ENCODE measurements at regions not wholly inside any gene's neighbourhood (a gene's known extent, or its start where the extent isn't known, plus 50 kb on each side); places are given as distances from the start of the nearest gene placed in this dataset.

- DNase-seq: no peak
These were observed 92.7 kb upstream of the FN1 start for GRCh38 chr2:215528555-215528954.

DNA sequence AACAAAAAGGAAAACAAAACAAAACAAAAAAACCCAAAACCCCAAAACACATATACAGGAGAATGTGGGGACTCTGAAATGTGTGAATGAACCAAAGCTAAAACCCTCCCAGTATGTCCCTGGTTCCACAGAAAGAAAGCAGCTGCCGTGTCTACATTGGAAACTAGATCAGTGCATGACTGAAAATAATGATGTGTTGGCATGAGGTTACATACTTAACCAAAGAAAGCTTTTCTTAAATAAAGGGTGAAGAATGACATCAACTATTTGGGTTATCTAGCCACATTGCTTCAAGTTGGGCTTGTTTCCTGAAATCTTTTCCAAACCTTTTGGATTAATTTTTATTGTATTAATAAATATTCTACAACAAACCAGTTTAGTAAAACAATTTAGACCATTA, 91.9 kb upstream of the FN1 start:
- no peak for DNase-seq

DNA sequence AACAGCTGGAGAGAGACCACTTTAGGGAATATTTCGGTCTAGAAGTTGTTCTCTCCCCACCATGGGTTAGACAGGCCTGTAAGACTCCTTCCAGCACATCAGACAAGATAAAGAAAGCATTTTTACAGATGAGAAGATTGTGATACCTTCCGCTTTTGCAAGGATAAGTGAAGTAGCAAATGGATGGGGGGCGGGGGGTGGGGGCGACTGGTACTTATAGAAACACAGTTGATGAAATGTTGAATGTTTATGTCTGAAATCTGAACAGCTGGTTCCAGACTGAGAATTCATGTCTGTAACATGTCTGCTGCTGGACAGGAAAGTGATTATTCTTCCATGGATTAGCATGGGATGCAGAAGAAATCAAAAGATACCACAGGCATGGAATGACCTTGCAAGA, 90.5 kb upstream of the FN1 start:
- no peak for DNase-seq

- no peak for DNase-seq
These were observed 86.4 kb upstream of the FN1 start for GRCh38 chr2:215522237-215522636.

- no peak for DNase-seq
These were observed 85.2 kb upstream of the FN1 start for GRCh38 chr2:215521031-215521430.

GRCh38 chr2:215517391-215517790, 81.5 kb upstream of the FN1 start:
- DNase-seq: no peak

- no peak for DNase-seq
These were observed 78.6 kb upstream of the FN1 start for GRCh38 chr2:215514516-215514915.

DNA sequence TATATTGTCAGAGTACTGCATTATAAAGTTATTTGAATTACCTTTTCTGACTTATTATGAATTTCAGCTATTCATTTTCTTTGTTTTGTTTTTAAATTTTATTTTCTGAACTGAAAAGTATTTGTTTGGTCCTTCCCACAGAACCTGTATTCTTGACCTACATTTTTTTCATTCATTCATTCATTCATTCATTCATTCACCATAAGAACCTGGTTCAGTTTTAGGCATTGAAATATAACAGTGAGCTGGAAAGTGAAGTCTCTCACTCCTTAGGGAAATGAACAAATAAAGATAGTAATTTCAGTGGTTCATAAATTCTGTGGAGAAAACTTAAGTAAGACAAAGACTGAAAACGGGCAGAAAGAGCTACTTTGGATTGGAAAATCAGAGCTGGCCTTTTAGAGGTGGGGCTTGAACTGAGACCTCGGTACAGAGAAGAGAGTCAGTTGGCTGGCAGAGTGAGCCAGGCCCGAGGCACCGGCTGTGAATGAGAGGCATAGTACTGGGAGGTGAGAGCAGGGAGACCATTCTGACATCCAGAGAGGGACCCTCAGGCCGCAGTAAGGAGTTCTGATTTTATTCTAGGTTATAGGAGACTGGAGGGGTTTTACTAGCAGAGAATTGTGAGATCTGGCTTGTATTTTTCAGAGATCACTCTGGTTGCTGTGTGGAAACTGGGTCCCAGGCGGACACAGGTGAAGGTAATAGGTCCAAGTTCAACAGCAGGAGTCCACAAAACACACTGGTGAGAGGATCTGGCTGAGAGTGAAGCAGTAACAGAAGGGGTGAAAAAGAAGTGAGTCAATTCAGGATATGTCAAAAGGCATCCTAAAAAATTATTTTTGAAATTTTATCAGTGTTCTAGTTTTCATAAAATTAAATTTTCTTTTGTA, 75.8 kb upstream of the FN1 start:
- DNase-seq: no peak

DNA sequence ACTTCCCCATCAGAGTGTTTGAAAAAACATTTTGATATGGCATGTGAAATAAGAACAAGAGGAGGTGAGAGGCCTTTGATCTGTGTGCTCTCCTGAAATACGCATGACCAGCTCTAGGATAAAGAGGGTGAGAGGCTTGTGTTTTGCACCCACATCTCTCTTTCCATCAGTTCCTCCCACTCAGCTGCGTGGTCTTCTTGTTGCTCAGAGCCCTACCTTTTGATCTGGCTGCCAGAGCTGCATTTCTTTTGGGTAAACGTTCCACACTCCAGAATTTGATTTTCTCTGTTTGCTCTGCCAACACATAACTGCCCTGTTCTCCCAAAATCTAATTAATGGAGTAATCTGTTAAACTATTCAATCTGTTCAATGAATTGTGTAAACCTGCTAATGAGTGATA, 72.0 kb upstream of the FN1 start:
- DNase-seq: no peak

GRCh38 chr2:215507136-215507535, 71.3 kb upstream of the FN1 start:
- peak; percentile 48 for DNase-seq

DNA sequence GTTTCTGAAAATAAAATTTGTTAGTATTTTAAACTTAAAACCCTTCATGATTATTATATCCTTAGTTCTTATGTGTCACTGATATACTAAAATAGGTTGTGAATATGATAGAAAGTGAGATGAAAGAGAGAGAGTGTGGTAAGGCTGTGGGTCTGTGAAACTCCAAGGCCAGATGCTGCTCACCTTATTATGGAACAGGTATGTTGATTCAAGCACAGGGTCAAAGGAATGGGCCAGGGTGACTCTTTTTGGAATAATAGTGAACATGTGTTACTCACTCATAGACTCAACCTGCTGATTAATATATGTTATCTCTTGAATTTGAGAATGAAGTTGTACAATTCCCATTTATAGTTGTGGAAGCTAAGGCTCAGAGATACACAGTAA, 70.7 kb upstream of the FN1 start:
- DNase-seq: no peak

GRCh38 chr2:215505044-215505786, 69.3 kb upstream of the FN1 start:
- peak; percentile 87 for DNase-seq

GRCh38 chr2:215504547-215504946, 68.7 kb upstream of the FN1 start:
- DNase-seq: no peak

DNA sequence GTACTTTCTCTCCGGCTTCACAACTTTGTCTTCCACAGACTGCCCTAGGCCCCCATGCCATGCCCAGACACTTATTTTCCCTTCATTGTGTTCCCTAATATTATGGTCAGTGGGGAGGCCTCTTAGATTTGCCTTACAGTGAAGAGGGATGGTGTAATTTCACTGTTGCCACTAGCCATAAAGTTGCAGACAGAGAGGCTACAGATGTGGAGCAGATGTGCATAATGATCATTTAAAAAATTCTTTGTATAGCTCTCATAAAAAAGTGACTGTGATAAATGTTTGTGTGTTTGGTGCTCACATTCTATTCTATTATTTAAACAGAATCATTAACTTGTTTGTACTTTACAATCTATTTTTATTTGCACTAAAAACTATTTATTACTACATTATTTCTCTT, 67.5 kb upstream of the FN1 start:
- DNase-seq: no peak

DNA sequence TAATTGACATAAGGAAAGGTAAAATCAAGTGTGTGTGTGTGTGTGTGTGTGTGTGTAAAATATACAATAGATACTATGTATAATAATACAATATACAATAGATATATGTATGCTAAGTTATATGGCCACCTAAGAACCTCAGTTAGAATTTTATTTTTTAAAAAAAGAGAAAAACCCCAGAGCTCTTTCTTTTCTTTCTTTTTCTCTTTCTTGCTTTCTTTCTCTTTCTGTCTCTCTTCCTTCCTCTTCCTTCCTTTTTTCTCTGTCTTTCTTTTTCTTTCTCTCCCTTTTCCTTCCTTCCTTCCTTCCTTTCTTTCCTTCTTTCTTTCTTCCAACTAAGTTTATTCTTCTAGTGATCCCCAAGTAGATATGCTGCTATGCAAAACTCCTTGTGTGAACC, 64.6 kb upstream of the FN1 start:
- DNase-seq: no peak

- DNase-seq: no peak
These were observed 63.5 kb upstream of the FN1 start for GRCh38 chr2:215499331-215499730.

DNA sequence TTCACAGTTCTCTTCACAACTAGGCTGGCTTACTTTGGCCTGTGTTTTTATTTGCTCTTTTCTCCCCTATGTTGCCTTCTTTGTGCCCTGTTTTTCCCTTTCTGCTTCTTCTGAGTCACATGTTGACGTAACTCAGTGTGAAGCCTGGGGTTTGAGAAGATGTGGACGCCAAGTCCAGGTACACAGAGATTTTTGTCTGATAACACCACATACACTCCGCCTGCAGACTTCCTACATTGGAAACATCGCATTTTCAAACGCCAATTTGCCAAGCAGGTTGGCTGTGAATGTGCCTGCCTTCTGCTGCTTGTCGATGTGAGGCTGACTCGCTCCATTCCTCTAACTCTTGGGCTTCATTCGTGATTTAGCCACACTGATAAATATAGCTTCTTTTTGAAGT, 62.6 kb upstream of the FN1 start:
- no peak for DNase-seq

- peak; percentile 68 for DNase-seq
These were observed 57.5 kb upstream of the FN1 start for GRCh38 chr2:215493376-215493775.

DNA sequence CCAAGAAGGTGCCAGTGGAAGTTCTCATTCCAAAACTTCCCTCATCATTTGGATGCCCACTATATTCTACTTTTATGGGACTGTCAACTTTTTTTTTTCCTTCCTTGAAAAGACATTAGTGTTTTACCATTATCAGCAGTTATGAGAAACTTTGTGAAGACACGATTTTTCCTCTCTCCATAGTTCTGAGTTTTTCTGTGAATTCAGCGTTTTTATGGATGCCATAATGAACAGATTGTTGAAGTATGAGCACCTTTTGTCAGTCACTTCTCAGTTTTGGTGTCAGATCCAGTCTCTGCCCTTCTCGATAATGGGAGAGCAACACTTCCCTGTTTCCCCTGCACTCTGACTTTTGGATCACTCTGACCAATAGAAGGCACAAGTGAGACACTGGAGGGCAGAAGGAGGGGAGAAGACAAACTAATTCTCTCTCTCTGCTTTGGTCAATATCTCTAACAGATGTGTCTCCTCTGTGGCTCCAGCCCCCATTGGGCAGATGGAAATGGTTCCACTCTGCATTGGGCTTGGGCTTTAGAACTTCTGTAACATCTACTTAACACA, 53.5 kb upstream of the FN1 start:
- no peak for DNase-seq

DNA sequence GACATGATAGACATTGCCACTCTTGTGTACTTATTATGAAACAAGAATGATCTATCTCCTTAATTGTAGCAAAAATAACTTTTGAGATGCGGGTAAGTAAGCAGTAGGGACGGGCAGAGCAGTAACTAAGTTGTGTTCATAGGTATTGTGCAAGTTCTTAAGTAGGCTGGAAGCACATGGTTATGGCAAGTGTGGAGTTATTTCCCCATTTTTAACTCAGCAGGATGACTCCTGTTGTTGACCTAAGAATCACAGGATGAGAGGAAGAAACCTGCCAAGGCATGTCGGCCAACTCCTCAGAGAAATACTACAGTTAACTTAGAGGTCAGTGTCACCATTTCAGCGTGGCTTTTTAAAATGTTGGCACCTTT, 51.1 kb upstream of the FN1 start:
- peak; percentile 96 for DNase-seq

DNA sequence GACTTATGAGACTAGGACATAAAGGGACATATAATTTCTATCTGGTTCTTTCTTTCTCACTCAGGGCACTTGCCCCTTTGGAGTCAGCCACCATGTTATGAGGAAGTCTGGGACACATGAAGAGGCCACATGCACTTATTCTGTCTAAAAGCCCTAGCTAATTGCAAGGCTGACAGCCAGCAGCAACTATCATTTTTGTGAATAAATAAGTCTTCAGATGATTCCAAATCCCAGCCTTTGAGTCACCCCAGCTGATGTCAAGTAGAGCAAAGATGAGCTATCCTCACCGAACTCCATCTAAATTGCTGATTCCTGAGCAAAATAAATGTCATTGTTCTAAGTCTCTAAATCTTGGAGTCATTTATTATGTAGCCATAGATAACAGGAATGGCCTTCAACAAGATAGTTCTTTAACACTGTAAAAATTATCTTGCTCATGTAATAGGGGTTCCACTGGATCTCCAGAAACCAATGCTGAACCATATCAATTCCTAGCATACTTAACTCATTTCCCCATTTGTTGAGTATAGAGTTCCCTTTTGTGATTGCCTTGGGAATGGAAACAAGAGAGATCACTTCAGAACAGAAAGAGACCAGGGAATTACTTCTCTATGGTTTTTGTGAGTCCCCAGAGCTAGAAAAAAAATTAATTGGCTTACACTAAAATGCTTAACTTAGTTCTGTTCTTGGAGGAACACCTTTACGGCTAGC, 50.6 kb upstream of the FN1 start:
- DNase-seq: peak; percentile 79

Measured in inflammatory macrophage treated with lipopolysaccharide for 4 hours (primary cell).